Fibroblast of pulmonary artery (primary cell): ENCODE measurements at regions not wholly inside any gene's neighbourhood (a gene's known extent, or its start where the extent isn't known, plus 50 kb on each side); places are given as distances from the start of the nearest gene placed in this dataset.

Experiments
- DNase-seq: peaks from one replicate; pipeline ENCODE4 v3.0.0-alpha.2; 2010; ENCODE audit warnings: low read depth
- H3K4me3 ChIP-seq: replicated peaks from 2 replicates; pipeline ENCODE4 v1.5.1; 2011; ENCODE audit warnings: low read depth, mild to moderate bottlenecking, control low read depth, low read length, moderate library complexity
- CTCF ChIP-seq: IDR thresholded peaks from 2 replicates; pipeline ENCODE4 v1.5.1; 2011; ENCODE audit warnings: mild to moderate bottlenecking, control low read depth, low read length, inconsistent platforms; ENCODE audit errors: missing control alignments

GRCh38 chr5:69038539-69038938 is 55.3 kb upstream of the SLC30A5 start:
- TF ChIP-seq CTCF, result no peak
- DNase-seq, result no peak
- H3K4me3 ChIP-seq, result no peak overlapping the region

- DNase-seq, result no peak
- no peak overlapping the region for H3K4me3 ChIP-seq
- TF ChIP-seq CTCF, result no peak
These were observed 54.0 kb upstream of the SLC30A5 start for GRCh38 chr5:69039829-69040228.

GRCh38 chr5:69042500-69042899 is 51.3 kb upstream of the SLC30A5 start:
- no peak for DNase-seq
- no peak for TF ChIP-seq CTCF
- H3K4me3 ChIP-seq, result no peak overlapping the region

GRCh38 chr5:69042915-69043654 is 50.7 kb upstream of the SLC30A5 start:
- peak overlapping the region; percentile 58 for H3K4me3 ChIP-seq
- peak; percentile 98 for DNase-seq
- peak; percentile 70 for TF ChIP-seq CTCF

GRCh38 chr5:69043655-69043996 is 50.2 kb upstream of the SLC30A5 start:
- H3K4me3 ChIP-seq, result peak overlapping the region; percentile 58
- DNase-seq, result no peak
- TF ChIP-seq CTCF, result no peak
